ENCODE measurements at regions not wholly inside any gene's neighbourhood (a gene's known extent, or its start where the extent isn't known, plus 50 kb on each side); places are given as distances from the start of the nearest gene placed in this dataset.
"Not testable (repeated sequence)": the region's sequence is repeated elsewhere in the genome, so short reads cannot be mapped to it uniquely, and the experiment has no call there.

- DNase-seq (ENCODE audit: low read depth in 3 of 3, low spot score in 2 of 3), result no peak
Measured at GRCh38 chr7:85688712-85689111, 501.9 kb upstream of the SEMA3D start.

- DNase-seq (ENCODE audit: low read depth in 3 of 3, low spot score in 2 of 3), result no peak
Measured at GRCh38 chr7:85686401-85687181, 499.7 kb upstream of the SEMA3D start.

- DNase-seq (ENCODE audit: low read depth in 3 of 3, low spot score in 2 of 3), result no peak
Measured at GRCh38 chr7:85685901-85686300, 499.0 kb upstream of the SEMA3D start.

- no peak for DNase-seq (ENCODE audit: low read depth in 3 of 3, low spot score in 2 of 3)
Measured at GRCh38 chr7:85682833-85683620, 496.2 kb upstream of the SEMA3D start.

- DNase-seq (ENCODE audit: low read depth in 3 of 3, low spot score in 2 of 3), result no peak
Measured at GRCh38 chr7:85681241-85681640, 494.4 kb upstream of the SEMA3D start.

- not testable (repeated sequence) for DNase-seq (ENCODE audit: low read depth in 3 of 3, low spot score in 2 of 3)
Measured at GRCh38 chr7:85675093-85675492, 488.2 kb upstream of the SEMA3D start.

- no peak for DNase-seq (ENCODE audit: low read depth in 3 of 3, low spot score in 2 of 3)
Measured at GRCh38 chr7:85673876-85674275, 487.0 kb upstream of the SEMA3D start.

- DNase-seq (ENCODE audit: low read depth in 3 of 3, low spot score in 2 of 3), result no peak
Measured at GRCh38 chr7:85669225-85669624, 482.4 kb upstream of the SEMA3D start.

GRCh38 chr7:85664341-85664740 is 477.5 kb upstream of the SEMA3D start:
- DNase-seq (ENCODE audit: low read depth in 3 of 3, low spot score in 2 of 3), result no peak

GRCh38 chr7:85659364-85659763 is 472.5 kb upstream of the SEMA3D start:
- DNase-seq (ENCODE audit: low read depth in 3 of 3, low spot score in 2 of 3), result no peak

GRCh38 chr7:85655252-85655651 is 468.4 kb upstream of the SEMA3D start:
- DNase-seq (ENCODE audit: low read depth in 3 of 3, low spot score in 2 of 3), result no peak

GRCh38 chr7:85644272-85644671 is 457.4 kb upstream of the SEMA3D start:
- no peak for DNase-seq (ENCODE audit: low read depth in 3 of 3, low spot score in 2 of 3)

- no peak for DNase-seq (ENCODE audit: low read depth in 3 of 3, low spot score in 2 of 3)
Measured at GRCh38 chr7:85641331-85641730, 454.5 kb upstream of the SEMA3D start.

GRCh38 chr7:85638394-85638793 is 451.5 kb upstream of the SEMA3D start:
- DNase-seq (ENCODE audit: low read depth in 3 of 3, low spot score in 2 of 3), result no peak

GRCh38 chr7:85634951-85635350 is 448.1 kb upstream of the SEMA3D start:
- DNase-seq (ENCODE audit: low read depth in 3 of 3, low spot score in 2 of 3), result no peak

- no peak for DNase-seq (ENCODE audit: low read depth in 3 of 3, low spot score in 2 of 3)
Measured at GRCh38 chr7:85630904-85631600, 444.2 kb upstream of the SEMA3D start.

GRCh38 chr7:85627791-85628586 is 441.1 kb upstream of the SEMA3D start:
- DNase-seq (ENCODE audit: low read depth in 3 of 3, low spot score in 2 of 3), result no peak

GRCh38 chr7:85622059-85622458 is 435.2 kb upstream of the SEMA3D start:
- DNase-seq (ENCODE audit: low read depth in 3 of 3, low spot score in 2 of 3), result no peak

GRCh38 chr7:85620936-85621685 is 434.3 kb upstream of the SEMA3D start:
- DNase-seq (ENCODE audit: low read depth in 3 of 3, low spot score in 2 of 3), result no peak

- DNase-seq (ENCODE audit: low read depth in 3 of 3, low spot score in 2 of 3), result no peak
Measured at GRCh38 chr7:85619236-85619635, 432.4 kb upstream of the SEMA3D start.

All from right renal cortex interstitium (tissue), 3 donors.